Transverse colon (tissue), 4 donors: ENCODE measurements at regions not wholly inside any gene's neighbourhood (a gene's known extent, or its start where the extent isn't known, plus 50 kb on each side); places are given as distances from the start of the nearest gene placed in this dataset.

ENCODE experiments used
- DNase-seq: peaks from one replicate; pipeline ENCODE4 v3.0.0-alpha.2; 2019
- H3K27ac ChIP-seq, 4 donors: fragments of 200-600 bp; sonication (generic); 2 replicates each; pipeline ENCODE4 v1.5.1; 2016 to 2018; ENCODE audit warnings: inconsistent platforms in 4 of 4
- H3K27me3 ChIP-seq: fragments of 200-600 bp; sonication (generic); 2 replicates; pipeline ENCODE4 v1.5.1; 2017; ENCODE audit warnings: inconsistent platforms
- H3K36me3 ChIP-seq, 4 donors: fragments of 200-600 bp; sonication (generic); 2 replicates each; pipeline ENCODE4 v1.5.1; 2017 to 2019; ENCODE audit warnings: inconsistent platforms in 4 of 4
- H3K4me1 ChIP-seq, 4 donors: fragments of 200-600 bp; sonication (generic); 2 replicates each; pipeline ENCODE4 v1.5.1; 2017 to 2020; ENCODE audit warnings: inconsistent platforms in 4 of 4
- H3K4me3 ChIP-seq, 4 donors: fragments of 200-600 bp; sonication (generic); 1 replicate in 1 of 4; 2 replicates in 3 of 4; pipeline versions ENCODE4 v1.5.1 to v1.6.1; 2017 to 2019; ENCODE audit warnings: inconsistent platforms in 4 of 4
- H3K9me3 ChIP-seq, 2 donors: fragments of 200-600 bp; sonication (generic); 2 replicates each; pipeline ENCODE4 v1.5.1; 2017 to 2019; ENCODE audit warnings: inconsistent platforms in 2 of 2
- EP300 ChIP-seq: sonication (generic); formaldehyde crosslinking; IDR thresholded peaks from one replicate; pipeline ENCODE4 v1.6.1; 2017; ENCODE audit warnings: antibody characterized with exemption, low read depth
- POLR2A ChIP-seq: fragments of 450-650 bp; IDR thresholded peaks from one replicate; pipeline ENCODE4 v1.6.1; 2016; ENCODE audit warnings: antibody characterized with exemption, mild to moderate bottlenecking, moderate library complexity
- POLR2AphosphoS5 ChIP-seq, 3 donors: sonication (generic); formaldehyde crosslinking; IDR thresholded peaks; one replicate each; pipeline ENCODE4 v1.6.1; 2016; ENCODE audit warnings: antibody characterized with exemption in 3 of 3
- WGBS, 2 donors: methylation state at CpG; one replicate each; pipeline ENCODE4 v1.1.5; 2018; ENCODE audit warnings: low coverage in 1 of 2; 5-methylcytosine and 5-hydroxymethylcytosine counted together
- in situ Hi-C, 4 donors: fragments of 200-750 bp; cut with MboI; loops; one replicate each; pipeline versions ENCODE4 v1.15.0 to v1.15.1; 2017; ENCODE audit warnings: low sequenced_read_pairs in 3 of 4, low pct_ligation_motif_present in 1 of 4, low pct_unique_long_range_greater_than_20kb in 1 of 4
- intact Hi-C: fragments of 100-400 bp; cut with DNase I; formaldehyde crosslinking; loops from one replicate; pipeline ENCODE4 v1.15.1; 2023; ENCODE audit warnings: low total_unique reads
- TF ChIP-seq, protein P1 (sequence below), 5 experiments: fragments of 200-600 bp in 3 of 5; fragments of 450-650 bp in 2 of 5; sonication (generic) in 3 of 5; IDR thresholded peaks; 1 replicate in 2 of 5; 2 replicates in 3 of 5; pipeline ENCODE4 v1.5.1; 2016 to 2017; ENCODE audit warnings: antibody characterized with exemption in 5 of 5, inconsistent platforms in 3 of 5, mild to moderate bottlenecking in 2 of 5, moderate library complexity in 1 of 5

DNA sequence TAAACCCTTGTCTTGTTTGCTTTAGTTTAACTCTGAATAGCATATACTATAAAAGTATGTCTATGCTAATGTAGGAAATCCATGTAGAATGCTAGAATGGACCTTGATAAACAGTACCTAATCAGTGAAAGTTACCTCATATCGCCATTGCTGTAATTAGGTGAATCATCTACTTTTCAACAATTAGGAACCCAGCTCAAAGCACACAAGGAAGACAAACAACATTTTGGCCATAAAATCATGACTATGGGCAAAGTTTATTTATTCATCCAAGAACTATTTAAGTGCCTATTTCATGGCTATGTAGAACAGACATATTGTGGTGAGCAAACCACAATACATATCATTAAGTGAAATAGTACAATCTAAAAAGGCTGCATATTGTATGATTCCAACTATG lies 1043.2 kb downstream of the BRINP3 start:
- intact Hi-C loops (no loop called here), in situ Hi-C loops (no loop called here)
- Histone ChIP-seq H3K9me3 (no peaks in the 10 kb centered on the region), H3K4me3 (no peak overlapping the region), H3K27me3 (no peaks in the 10 kb centered on the region), H3K27ac (no peak overlapping the region), H3K36me3 (no peaks in the 10 kb centered on the region), H3K4me1 (no peaks in the 10 kb centered on the region)
- TF ChIP-seq POLR2AphosphoS5 (IDR thresholded peaks at IDR 0.05) (no peak), EP300 (no peak), POLR2A (no peak)
- TF ChIP-seq, protein P1, sequence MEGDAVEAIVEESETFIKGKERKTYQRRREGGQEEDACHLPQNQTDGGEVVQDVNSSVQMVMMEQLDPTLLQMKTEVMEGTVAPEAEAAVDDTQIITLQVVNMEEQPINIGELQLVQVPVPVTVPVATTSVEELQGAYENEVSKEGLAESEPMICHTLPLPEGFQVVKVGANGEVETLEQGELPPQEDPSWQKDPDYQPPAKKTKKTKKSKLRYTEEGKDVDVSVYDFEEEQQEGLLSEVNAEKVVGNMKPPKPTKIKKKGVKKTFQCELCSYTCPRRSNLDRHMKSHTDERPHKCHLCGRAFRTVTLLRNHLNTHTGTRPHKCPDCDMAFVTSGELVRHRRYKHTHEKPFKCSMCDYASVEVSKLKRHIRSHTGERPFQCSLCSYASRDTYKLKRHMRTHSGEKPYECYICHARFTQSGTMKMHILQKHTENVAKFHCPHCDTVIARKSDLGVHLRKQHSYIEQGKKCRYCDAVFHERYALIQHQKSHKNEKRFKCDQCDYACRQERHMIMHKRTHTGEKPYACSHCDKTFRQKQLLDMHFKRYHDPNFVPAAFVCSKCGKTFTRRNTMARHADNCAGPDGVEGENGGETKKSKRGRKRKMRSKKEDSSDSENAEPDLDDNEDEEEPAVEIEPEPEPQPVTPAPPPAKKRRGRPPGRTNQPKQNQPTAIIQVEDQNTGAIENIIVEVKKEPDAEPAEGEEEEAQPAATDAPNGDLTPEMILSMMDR (IDR thresholded peaks at IDR 0.05), result no peak
- DNase-seq, result no peak
- 25 to 60% methylated on average over 1 of the region's 1 CpG for WGBS, 2 donors

DNA sequence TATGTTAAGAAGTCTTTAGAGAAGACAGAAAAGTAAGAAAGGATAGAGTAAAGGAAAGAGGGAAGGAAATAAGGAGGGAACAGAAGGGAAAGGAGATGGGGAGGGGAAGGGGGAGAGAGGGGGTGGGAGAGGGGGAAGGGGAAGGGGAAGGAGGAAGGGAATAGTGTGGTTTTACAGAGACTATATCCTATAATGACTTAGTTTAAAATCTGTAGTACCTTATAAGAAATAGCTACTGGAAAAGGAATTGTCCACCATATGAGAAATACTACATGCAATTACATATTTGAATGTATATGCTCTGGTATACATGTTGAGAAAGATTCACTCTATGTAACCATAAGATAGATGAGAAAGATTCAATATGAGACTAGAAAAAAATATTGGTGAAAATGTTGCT lies 1042.3 kb downstream of the BRINP3 start:
- no peaks in the 10 kb centered on the region for H3K27me3 ChIP-seq
- in situ Hi-C loops (no loop called here), intact Hi-C loops (no loop called here)
- DNase-seq, result no peak
- no peaks in the 10 kb centered on the region for H3K4me1 ChIP-seq
- no peaks in the 10 kb centered on the region for H3K9me3 ChIP-seq
- H3K36me3 ChIP-seq, result no peaks in the 10 kb centered on the region
- TF ChIP-seq, protein P1 (IDR thresholded peaks at IDR 0.05), result no peak
- TF ChIP-seq POLR2AphosphoS5 (IDR thresholded peaks at IDR 0.05) (no peak), EP300 (no peak), POLR2A (no peak)
- no peak overlapping the region for H3K27ac ChIP-seq
- no peak overlapping the region for H3K4me3 ChIP-seq

DNA sequence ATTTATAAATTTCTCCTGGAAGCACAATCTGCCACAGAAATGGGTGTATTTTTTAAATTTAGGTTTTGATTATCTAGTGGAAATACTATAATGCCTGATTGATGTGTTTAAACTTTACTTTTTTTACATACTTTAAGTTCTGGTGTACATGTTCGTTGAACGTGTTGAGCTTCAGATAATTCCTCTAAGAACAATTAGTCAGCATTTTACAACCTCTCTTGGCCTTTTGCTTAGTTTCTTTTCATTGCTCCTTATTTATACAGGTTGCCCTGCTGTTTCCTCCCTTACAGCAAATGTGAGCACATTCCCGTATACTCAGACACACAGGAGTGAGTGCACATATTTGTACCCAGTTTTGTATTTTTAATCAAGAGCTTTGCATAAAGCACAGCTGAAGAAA lies 1038.9 kb downstream of the BRINP3 start:
- TF ChIP-seq EP300 (no peak), POLR2AphosphoS5 (IDR thresholded peaks at IDR 0.05) (no peak), POLR2A (no peak)
- TF ChIP-seq, protein P1 (IDR thresholded peaks at IDR 0.05), result no peak
- H3K27ac ChIP-seq, result no peak overlapping the region
- intact Hi-C loops, result no loop called here
- WGBS, 2 donors, result 7 to 28% methylated on average over 3 of the region's 3 CpGs
- H3K36me3 ChIP-seq, result no peaks in the 10 kb centered on the region
- in situ Hi-C loops, result no loop called here
- H3K4me1 ChIP-seq, result no peaks in the 10 kb centered on the region
- no peaks in the 10 kb centered on the region for H3K9me3 ChIP-seq
- no peaks in the 10 kb centered on the region for H3K27me3 ChIP-seq
- DNase-seq, result no peak
- no peak overlapping the region for H3K4me3 ChIP-seq

DNA sequence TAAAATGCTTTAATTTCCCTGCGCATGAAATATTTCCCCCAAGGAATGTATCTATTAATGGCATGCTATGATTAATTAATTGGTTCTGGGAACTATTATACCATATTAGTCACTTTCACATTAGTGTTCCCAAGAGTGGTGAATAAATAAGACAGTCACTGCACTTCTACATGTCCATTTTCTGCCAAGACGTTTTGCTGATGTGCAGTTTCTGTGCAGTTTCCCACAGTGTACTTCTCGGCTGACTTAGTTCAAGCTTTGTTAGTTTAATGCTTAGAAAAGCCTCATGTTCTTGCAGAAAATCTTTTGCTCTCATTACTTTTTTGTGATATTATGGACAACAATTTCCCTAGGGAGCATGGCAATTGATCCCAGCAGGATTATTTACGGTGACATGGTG lies 1014.5 kb downstream of the BRINP3 start:
- H3K4me3 ChIP-seq, result no peak overlapping the region
- H3K27me3 ChIP-seq, result no peaks in the 10 kb centered on the region
- H3K4me1 ChIP-seq, result no peaks in the 10 kb centered on the region
- WGBS, 2 donors, result 60 to 66% methylated on average over 4 of the region's 4 CpGs
- no peaks in the 10 kb centered on the region for H3K36me3 ChIP-seq
- intact Hi-C loops (no loop called here), in situ Hi-C loops (no loop called here)
- TF ChIP-seq POLR2A (no peak), EP300 (no peak), POLR2AphosphoS5 (IDR thresholded peaks at IDR 0.05) (no peak)
- TF ChIP-seq, protein P1 (IDR thresholded peaks at IDR 0.05), result no peak
- no peaks in the 10 kb centered on the region for H3K9me3 ChIP-seq
- H3K27ac ChIP-seq, result no peak overlapping the region
- no peak for DNase-seq
